ENCODE measurements at regions not wholly inside any gene's neighbourhood (a gene's known extent, or its start where the extent isn't known, plus 50 kb on each side); places are given as distances from the start of the nearest gene placed in this dataset.

- Histone ChIP-seq H3K4me1 (ENCODE audit: control insufficient read depth in 2 of 2, insufficient read depth in 2 of 2, low read length in 2 of 2) (no peaks in the 10 kb centered on the region), H3K9ac (ENCODE audit: low read depth in 1 of 2, low read length in 2 of 2) (no peak overlapping the region), H3K36me3 (ENCODE audit: control insufficient read depth in 2 of 2, insufficient read depth in 2 of 2, low read length in 2 of 2) (no peaks in the 10 kb centered on the region), H3K27me3 (ENCODE audit: control insufficient read depth in 2 of 2, insufficient read depth in 2 of 2, low read length in 2 of 2) (peaks cover 0 to 2% of the 10 kb centered on the region in 2 donors), H3K27ac (ENCODE audit: low read depth in 2 of 2, low read length in 2 of 2) (no peak overlapping the region), H3K4me3 (ENCODE audit: low read length in 2 of 2) (no peak overlapping the region), H3K9me3 (ENCODE audit: control insufficient read depth in 2 of 2, low read length in 2 of 2) (no peaks in the 10 kb centered on the region)
Observed at GRCh38 chr18:44592639-44593038, 88.0 kb upstream of the SETBP1 start.

GRCh38 chr18:44594799-44595467, 85.8 kb upstream of the SETBP1 start:
- peaks cover 0 to under 1% of the 10 kb centered on the region in 2 donors for H3K27me3 ChIP-seq (ENCODE audit: control insufficient read depth in 2 of 2, insufficient read depth in 2 of 2, low read length in 2 of 2)

DNA sequence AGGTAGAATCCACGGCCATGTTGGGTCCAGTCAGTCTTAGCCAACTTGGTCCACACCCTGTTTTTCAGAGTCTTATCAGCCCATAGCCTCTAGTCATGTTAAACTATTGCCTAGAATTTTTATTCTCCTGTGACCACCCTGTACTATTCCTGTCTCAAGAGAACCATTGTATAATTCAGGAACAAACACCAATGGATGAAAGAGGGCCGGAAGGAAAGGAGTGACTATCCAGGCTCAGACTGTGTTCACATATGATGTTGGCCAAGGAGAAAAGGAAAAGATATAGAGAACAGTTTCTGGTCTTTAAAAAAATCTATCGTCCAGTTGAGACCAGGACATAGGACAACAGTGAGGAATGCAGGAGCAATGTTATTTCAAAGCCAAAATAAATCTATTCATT, 82.9 kb upstream of the SETBP1 start:
- no peaks in the 10 kb centered on the region for H3K9me3 ChIP-seq (ENCODE audit: control insufficient read depth in 2 of 2, low read length in 2 of 2)
- H3K27me3 ChIP-seq (ENCODE audit: control insufficient read depth in 2 of 2, insufficient read depth in 2 of 2, low read length in 2 of 2) = no peaks in the 10 kb centered on the region
- H3K9ac ChIP-seq (ENCODE audit: low read depth in 1 of 2, low read length in 2 of 2) = no peak overlapping the region
- H3K36me3 ChIP-seq (ENCODE audit: control insufficient read depth in 2 of 2, insufficient read depth in 2 of 2, low read length in 2 of 2) = no peaks in the 10 kb centered on the region
- no peaks in the 10 kb centered on the region for H3K4me1 ChIP-seq (ENCODE audit: control insufficient read depth in 2 of 2, insufficient read depth in 2 of 2, low read length in 2 of 2)
- no peak overlapping the region for H3K4me3 ChIP-seq (ENCODE audit: low read length in 2 of 2)
- no peak overlapping the region for H3K27ac ChIP-seq (ENCODE audit: low read depth in 2 of 2, low read length in 2 of 2)

More at GRCh38 chr18:44594799-44595467, 85.8 kb upstream of the SETBP1 start:
- Histone ChIP-seq H3K4me1 (ENCODE audit: control insufficient read depth in 2 of 2, insufficient read depth in 2 of 2, low read length in 2 of 2) (no peaks in the 10 kb centered on the region), H3K4me3 (ENCODE audit: low read length in 2 of 2) (no peak overlapping the region), H3K9ac (ENCODE audit: low read depth in 1 of 2, low read length in 2 of 2) (no peak overlapping the region), H3K27ac (ENCODE audit: low read depth in 2 of 2, low read length in 2 of 2) (no peak overlapping the region), H3K36me3 (ENCODE audit: control insufficient read depth in 2 of 2, insufficient read depth in 2 of 2, low read length in 2 of 2) (no peaks in the 10 kb centered on the region), H3K9me3 (ENCODE audit: control insufficient read depth in 2 of 2, low read length in 2 of 2) (no peaks in the 10 kb centered on the region)

- Histone ChIP-seq H3K27ac (ENCODE audit: low read depth in 2 of 2, low read length in 2 of 2) (no peak overlapping the region), H3K4me3 (ENCODE audit: low read length in 2 of 2) (no peak overlapping the region), H3K27me3 (ENCODE audit: control insufficient read depth in 2 of 2, insufficient read depth in 2 of 2, low read length in 2 of 2) (no peaks in the 10 kb centered on the region), H3K4me1 (ENCODE audit: control insufficient read depth in 2 of 2, insufficient read depth in 2 of 2, low read length in 2 of 2) (no peaks in the 10 kb centered on the region), H3K9ac (ENCODE audit: low read depth in 1 of 2, low read length in 2 of 2) (no peak overlapping the region), H3K9me3 (ENCODE audit: control insufficient read depth in 2 of 2, low read length in 2 of 2) (no peaks in the 10 kb centered on the region), H3K36me3 (ENCODE audit: control insufficient read depth in 2 of 2, insufficient read depth in 2 of 2, low read length in 2 of 2) (no peaks in the 10 kb centered on the region)
Observed at GRCh38 chr18:44598514-44598913, 82.2 kb upstream of the SETBP1 start.

- Histone ChIP-seq H3K9me3 (ENCODE audit: control insufficient read depth in 2 of 2, low read length in 2 of 2) (no peaks in the 10 kb centered on the region), H3K36me3 (ENCODE audit: control insufficient read depth in 2 of 2, insufficient read depth in 2 of 2, low read length in 2 of 2) (no peaks in the 10 kb centered on the region), H3K4me3 (ENCODE audit: low read length in 2 of 2) (no peak overlapping the region), H3K9ac (ENCODE audit: low read depth in 1 of 2, low read length in 2 of 2) (no peak overlapping the region), H3K4me1 (ENCODE audit: control insufficient read depth in 2 of 2, insufficient read depth in 2 of 2, low read length in 2 of 2) (no peaks in the 10 kb centered on the region), H3K27ac (ENCODE audit: low read depth in 2 of 2, low read length in 2 of 2) (no peak overlapping the region), H3K27me3 (ENCODE audit: control insufficient read depth in 2 of 2, insufficient read depth in 2 of 2, low read length in 2 of 2) (no peaks in the 10 kb centered on the region)
Observed at GRCh38 chr18:44599412-44599811, 81.3 kb upstream of the SETBP1 start.

DNA sequence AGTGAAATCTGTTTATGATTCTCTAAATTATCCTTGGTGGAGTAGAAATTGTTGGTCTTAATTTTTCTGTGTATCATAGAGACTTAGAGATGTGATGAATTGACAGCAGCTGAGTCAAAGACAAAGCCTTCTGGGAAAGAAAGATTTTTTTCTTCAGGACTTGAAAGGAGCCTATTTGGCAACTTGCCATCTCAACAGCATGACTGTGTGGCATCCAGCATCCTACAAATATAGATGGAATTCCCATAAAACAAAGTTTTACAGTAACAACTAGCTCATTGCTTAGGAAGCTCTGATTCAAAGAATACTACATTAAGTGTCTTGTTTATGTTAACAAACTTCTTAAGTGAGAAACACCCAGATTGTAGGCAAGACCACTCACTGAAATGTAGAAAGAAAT, 79.2 kb upstream of the SETBP1 start:
- H3K36me3 ChIP-seq (ENCODE audit: control insufficient read depth in 2 of 2, insufficient read depth in 2 of 2, low read length in 2 of 2) = no peaks in the 10 kb centered on the region

GRCh38 chr18:44602380-44602779, 78.3 kb upstream of the SETBP1 start:
- no peak overlapping the region for H3K9ac ChIP-seq (ENCODE audit: low read depth in 1 of 2, low read length in 2 of 2)
- no peak overlapping the region for H3K4me3 ChIP-seq (ENCODE audit: low read length in 2 of 2)
- no peaks in the 10 kb centered on the region for H3K9me3 ChIP-seq (ENCODE audit: control insufficient read depth in 2 of 2, low read length in 2 of 2)
- no peaks in the 10 kb centered on the region for H3K4me1 ChIP-seq (ENCODE audit: control insufficient read depth in 2 of 2, insufficient read depth in 2 of 2, low read length in 2 of 2)
- no peaks in the 10 kb centered on the region for H3K27me3 ChIP-seq (ENCODE audit: control insufficient read depth in 2 of 2, insufficient read depth in 2 of 2, low read length in 2 of 2)
- H3K27ac ChIP-seq (ENCODE audit: low read depth in 2 of 2, low read length in 2 of 2) = no peak overlapping the region
- H3K36me3 ChIP-seq (ENCODE audit: control insufficient read depth in 2 of 2, insufficient read depth in 2 of 2, low read length in 2 of 2) = no peaks in the 10 kb centered on the region

More for the DNA sequence above, 79.2 kb upstream of the SETBP1 start:
- Histone ChIP-seq H3K9me3 (ENCODE audit: control insufficient read depth in 2 of 2, low read length in 2 of 2) (no peaks in the 10 kb centered on the region), H3K27me3 (ENCODE audit: control insufficient read depth in 2 of 2, insufficient read depth in 2 of 2, low read length in 2 of 2) (no peaks in the 10 kb centered on the region), H3K4me3 (ENCODE audit: low read length in 2 of 2) (no peak overlapping the region), H3K9ac (ENCODE audit: low read depth in 1 of 2, low read length in 2 of 2) (no peak overlapping the region), H3K4me1 (ENCODE audit: control insufficient read depth in 2 of 2, insufficient read depth in 2 of 2, low read length in 2 of 2) (no peaks in the 10 kb centered on the region), H3K27ac (ENCODE audit: low read depth in 2 of 2, low read length in 2 of 2) (no peak overlapping the region)

DNA sequence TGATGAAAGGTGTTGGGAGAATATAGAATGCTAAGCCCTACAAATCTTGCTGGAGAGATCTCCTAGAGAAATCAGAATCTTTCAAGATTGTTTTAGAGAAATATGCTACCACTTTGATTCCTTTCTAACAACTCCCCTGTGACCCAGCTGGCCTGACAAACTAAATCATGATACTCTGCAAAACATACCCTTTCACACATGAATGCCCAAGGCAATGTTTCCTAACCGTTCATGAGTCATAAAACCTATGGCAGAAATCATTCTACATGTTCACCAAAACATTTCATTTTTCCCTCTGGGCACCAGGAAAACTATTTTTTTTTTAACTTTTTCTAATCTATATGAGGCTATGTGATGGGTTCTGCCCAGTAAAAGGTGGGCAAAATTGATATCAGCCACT, 77.8 kb upstream of the SETBP1 start:
- no peak overlapping the region for H3K27ac ChIP-seq (ENCODE audit: low read depth in 2 of 2, low read length in 2 of 2)

GRCh38 chr18:44609181-44609941, 71.3 kb upstream of the SETBP1 start:
- Histone ChIP-seq H3K9me3 (ENCODE audit: control insufficient read depth in 2 of 2, low read length in 2 of 2) (no peaks in the 10 kb centered on the region), H3K27me3 (ENCODE audit: control insufficient read depth in 2 of 2, insufficient read depth in 2 of 2, low read length in 2 of 2) (no peaks in the 10 kb centered on the region), H3K9ac (ENCODE audit: low read depth in 1 of 2, low read length in 2 of 2) (no peak overlapping the region), H3K36me3 (ENCODE audit: control insufficient read depth in 2 of 2, insufficient read depth in 2 of 2, low read length in 2 of 2) (no peaks in the 10 kb centered on the region), H3K4me3 (ENCODE audit: low read length in 2 of 2) (no peak overlapping the region), H3K27ac (ENCODE audit: low read depth in 2 of 2, low read length in 2 of 2) (no peak overlapping the region), H3K4me1 (ENCODE audit: control insufficient read depth in 2 of 2, insufficient read depth in 2 of 2, low read length in 2 of 2) (no peaks in the 10 kb centered on the region)

More for the DNA sequence above, 77.8 kb upstream of the SETBP1 start:
- Histone ChIP-seq H3K4me1 (ENCODE audit: control insufficient read depth in 2 of 2, insufficient read depth in 2 of 2, low read length in 2 of 2) (no peaks in the 10 kb centered on the region), H3K9me3 (ENCODE audit: control insufficient read depth in 2 of 2, low read length in 2 of 2) (no peaks in the 10 kb centered on the region), H3K9ac (ENCODE audit: low read depth in 1 of 2, low read length in 2 of 2) (no peak overlapping the region), H3K36me3 (ENCODE audit: control insufficient read depth in 2 of 2, insufficient read depth in 2 of 2, low read length in 2 of 2) (no peaks in the 10 kb centered on the region), H3K4me3 (ENCODE audit: low read length in 2 of 2) (no peak overlapping the region), H3K27me3 (ENCODE audit: control insufficient read depth in 2 of 2, insufficient read depth in 2 of 2, low read length in 2 of 2) (no peaks in the 10 kb centered on the region)

- Histone ChIP-seq H3K4me3 (ENCODE audit: low read length in 2 of 2) (no peak overlapping the region), H3K36me3 (ENCODE audit: control insufficient read depth in 2 of 2, insufficient read depth in 2 of 2, low read length in 2 of 2) (no peaks in the 10 kb centered on the region), H3K27me3 (ENCODE audit: control insufficient read depth in 2 of 2, insufficient read depth in 2 of 2, low read length in 2 of 2) (no peaks in the 10 kb centered on the region), H3K4me1 (ENCODE audit: control insufficient read depth in 2 of 2, insufficient read depth in 2 of 2, low read length in 2 of 2) (no peaks in the 10 kb centered on the region), H3K9me3 (ENCODE audit: control insufficient read depth in 2 of 2, low read length in 2 of 2) (no peaks in the 10 kb centered on the region), H3K27ac (ENCODE audit: low read depth in 2 of 2, low read length in 2 of 2) (no peak overlapping the region), H3K9ac (ENCODE audit: low read depth in 1 of 2, low read length in 2 of 2) (no peak overlapping the region)
Observed at GRCh38 chr18:44620812-44621211, 59.9 kb upstream of the SETBP1 start.

All from mucosa of rectum (tissue), 2 donors.